OCI-M1 (cell line): ENCODE measurements at regions not wholly inside any gene's neighbourhood (a gene's known extent, or its start where the extent isn't known, plus 50 kb on each side); places are given as distances from the start of the nearest gene placed in this dataset.

Experiments used
- DNase-seq: peaks from one replicate; lab custom pipeline; 2025; lab: John Stamatoyannopoulos, UW

GRCh38 chr12:113684908-113685782 is 213.5 kb upstream of the LHX5 start:
- peak; percentile 39 for DNase-seq

GRCh38 chr12:113684053-113684907 is 212.6 kb upstream of the LHX5 start:
- no peak for DNase-seq

DNA sequence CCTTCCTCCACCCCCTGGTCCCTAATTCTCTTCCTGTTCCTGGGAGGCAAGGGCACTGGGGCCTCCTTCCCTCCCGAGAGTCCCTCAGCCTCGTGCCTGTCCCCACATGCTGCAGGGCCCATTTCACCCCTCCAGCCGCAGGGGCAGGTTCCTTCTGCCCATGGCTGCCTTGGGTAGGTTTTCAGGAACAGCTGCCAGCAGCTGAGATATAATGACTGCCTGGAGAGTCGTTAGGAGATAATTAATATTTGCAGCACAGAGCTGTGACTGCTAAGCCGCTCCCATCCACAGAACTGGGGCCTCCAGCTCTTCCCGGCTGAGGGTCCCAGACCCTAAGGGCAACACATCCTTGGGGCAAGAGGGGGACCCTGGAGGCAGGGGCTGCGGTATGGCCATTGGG is 211.9 kb upstream of the LHX5 start:
- DNase-seq = no peak

GRCh38 chr12:113680868-113681267 is 209.2 kb upstream of the LHX5 start:
- no peak for DNase-seq

- DNase-seq = no peak
These were observed 206.8 kb upstream of the LHX5 start for GRCh38 chr12:113678223-113679119.

DNA sequence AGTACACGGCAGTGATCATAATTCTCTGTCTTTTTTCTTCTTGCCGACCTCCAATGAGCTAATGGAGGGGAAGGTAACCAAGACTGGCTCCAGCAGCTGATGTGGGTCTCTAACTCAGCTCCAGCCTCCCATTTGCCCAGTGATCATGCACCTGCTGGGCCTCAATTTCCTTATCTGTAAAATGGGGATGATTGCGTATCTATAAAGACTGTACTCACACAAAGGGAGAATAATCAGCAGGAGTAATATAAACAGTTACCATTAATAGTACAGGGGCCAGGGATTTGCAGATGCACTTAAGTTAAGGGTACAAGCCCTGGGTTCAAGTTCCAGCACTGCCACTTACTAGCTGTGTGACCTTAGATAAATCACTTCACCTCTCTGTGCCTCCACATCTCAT is 204.9 kb upstream of the LHX5 start:
- no peak for DNase-seq

DNA sequence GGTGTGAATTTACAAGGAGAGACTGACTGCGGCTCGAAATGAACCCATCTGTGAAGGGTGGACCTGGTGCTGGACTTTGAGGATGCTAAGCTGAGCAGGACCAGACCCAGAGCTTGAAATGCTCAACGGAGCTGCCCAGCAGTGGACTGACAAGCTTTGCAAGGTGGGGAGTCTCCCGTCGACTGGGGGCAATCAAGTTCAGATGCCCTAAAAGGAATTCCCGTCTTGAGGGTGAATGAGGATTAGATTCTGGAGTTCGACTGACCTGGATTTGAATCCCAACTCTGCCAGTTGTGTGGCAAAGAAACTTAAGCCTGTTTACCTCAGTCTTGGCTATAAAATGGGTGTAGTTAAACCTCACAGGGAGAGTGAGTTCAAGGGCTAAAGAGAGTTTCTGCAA is 204.4 kb upstream of the LHX5 start:
- DNase-seq = no peak

GRCh38 chr12:113674996-113675395 is 203.3 kb upstream of the LHX5 start:
- DNase-seq = peak; percentile 63

- DNase-seq = no peak
These were observed 202.6 kb upstream of the LHX5 start for GRCh38 chr12:113674302-113674701.

DNA sequence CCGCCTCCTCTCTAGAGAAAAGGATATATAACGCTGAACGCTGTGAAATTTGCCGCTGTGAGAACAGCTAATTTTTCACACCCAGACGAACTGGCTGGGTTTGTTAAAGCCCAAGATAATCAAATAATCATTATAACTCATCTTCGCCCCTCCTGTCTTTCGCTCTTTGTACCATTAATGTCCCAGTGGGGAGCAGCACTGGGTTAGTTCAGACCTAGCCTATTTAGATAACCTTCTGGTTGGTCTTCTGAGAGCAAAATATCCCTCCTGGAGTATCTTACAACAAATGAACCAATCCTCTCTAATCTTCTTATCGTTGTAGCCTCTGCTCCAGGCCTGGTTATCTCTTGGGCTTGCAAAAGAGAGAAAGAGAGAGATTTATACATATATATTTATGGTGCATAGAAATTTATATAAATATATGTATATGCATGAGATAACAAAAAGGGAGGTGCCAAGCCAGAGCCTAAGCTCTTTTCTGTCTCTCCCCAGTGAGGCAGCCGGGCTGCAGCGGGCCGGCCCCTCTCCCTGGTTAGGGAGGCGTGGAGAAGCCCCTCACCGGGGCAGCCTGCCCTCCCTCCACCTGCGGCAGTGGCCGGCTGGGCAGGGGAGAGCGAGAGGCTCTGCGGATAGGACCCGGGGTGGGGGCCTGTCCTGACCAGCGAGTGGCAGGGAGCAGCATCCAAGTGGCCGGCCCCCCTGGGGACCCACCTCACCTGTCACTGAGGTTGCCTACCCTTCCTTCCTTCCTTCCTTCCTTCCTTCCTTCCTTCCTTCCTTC is 202.0 kb upstream of the LHX5 start:
- peak; percentile 87 for DNase-seq

DNA sequence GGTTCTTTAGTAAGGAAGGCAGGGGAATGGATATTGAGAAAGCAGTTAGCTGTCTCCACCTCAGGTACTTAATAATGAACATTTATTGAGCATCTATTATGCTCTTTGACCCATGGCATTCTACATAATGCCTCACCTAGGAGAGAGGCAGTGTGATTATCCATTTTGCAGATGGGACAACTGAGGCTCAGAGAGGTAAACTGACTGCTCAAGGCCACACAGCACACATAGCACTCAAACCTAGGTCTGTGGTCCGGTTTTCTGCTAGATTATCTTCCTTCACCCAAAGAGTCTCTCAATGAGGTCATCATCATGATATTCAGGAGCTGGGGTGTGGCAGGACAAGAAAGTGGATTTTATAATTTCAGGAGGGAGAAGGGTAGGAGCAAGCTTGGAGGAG is 199.1 kb upstream of the LHX5 start:
- DNase-seq = no peak

- no peak for DNase-seq
These were observed 196.1 kb upstream of the LHX5 start for GRCh38 chr12:113667676-113668356.

DNA sequence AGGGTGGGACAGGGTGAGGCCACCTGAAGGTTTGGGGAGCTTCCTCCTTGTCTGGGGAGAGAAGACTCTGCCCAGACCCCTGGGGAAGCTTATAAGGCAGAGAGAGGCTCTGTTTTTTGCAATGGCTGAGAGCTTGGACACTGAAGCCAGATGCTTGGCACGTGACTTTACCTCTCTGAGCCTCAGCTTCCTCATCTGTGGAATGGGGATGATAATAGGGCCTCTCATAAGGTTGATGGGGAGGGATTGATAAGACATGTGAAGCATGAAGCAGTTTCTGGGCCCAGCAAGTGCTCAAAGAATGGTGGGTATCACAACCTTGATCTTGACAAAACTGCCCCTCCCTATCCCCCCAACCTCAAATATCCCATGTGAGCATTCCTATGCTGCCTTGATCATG is 195.4 kb upstream of the LHX5 start:
- DNase-seq = no peak

DNA sequence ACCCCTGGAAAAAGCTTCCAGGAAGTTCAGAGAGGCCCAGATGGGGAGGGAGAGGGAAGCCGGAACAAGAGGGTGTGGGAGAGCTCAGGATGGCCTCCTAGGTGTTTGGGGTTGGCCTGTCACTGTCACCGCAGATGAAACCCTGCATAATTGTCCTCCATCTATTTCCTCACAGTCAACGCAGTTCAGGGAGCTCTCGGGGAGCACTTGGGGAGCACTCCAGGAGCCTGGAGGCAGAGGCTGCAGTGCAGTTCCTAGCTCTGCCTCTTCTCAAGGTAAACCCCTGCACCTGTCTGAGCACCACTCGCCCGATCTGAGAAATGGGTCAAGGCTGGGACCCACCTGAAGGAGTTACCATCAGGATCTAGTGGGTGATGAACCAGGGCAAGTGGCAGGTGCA is 194.6 kb upstream of the LHX5 start:
- no peak for DNase-seq

GRCh38 chr12:113665457-113665856 is 193.8 kb upstream of the LHX5 start:
- no peak for DNase-seq

DNA sequence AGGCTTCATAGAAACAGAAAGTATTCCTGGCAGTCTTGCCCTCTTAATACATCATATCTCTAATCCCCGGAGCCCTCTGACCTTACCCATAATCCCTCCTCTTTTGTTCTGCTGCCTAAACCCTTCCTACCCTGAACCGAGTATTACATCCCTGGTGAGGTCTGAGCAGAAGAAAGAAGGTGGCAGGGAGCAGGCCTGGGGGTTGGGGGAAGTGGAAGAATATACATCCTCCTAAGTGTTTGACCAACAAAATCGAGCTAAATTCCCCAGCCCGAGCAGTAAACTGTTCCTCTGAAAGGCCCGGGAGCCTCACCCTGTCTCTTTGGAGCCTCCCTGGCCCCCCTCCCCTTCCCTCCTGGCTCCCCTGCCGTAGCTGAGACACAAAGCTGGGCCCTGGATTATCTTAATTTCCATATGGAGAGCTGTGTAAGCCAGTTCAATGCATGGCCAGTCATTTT is 192.6 kb upstream of the LHX5 start:
- DNase-seq = peak; percentile 49

DNA sequence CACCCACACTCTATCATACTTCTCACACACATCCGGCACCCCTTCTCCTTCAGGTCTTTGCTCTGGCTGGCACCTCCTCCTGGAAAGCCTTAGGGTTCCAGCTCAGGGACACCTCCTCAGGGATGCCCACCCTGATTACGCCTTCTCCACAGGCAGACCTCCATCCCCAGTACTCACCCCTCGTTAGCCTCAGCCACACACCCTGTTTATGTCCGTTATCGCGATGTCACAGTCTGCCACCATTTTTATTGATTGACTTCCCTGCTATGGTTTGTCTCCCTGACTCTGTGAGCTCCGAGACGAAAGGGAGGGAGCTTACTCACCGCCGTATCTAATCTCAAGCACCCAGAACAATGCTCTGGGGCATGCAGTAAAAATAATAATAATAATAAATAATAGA is 191.7 kb upstream of the LHX5 start:
- peak; percentile 45 for DNase-seq

GRCh38 chr12:113660936-113661335 is 189.3 kb upstream of the LHX5 start:
- no peak for DNase-seq

DNA sequence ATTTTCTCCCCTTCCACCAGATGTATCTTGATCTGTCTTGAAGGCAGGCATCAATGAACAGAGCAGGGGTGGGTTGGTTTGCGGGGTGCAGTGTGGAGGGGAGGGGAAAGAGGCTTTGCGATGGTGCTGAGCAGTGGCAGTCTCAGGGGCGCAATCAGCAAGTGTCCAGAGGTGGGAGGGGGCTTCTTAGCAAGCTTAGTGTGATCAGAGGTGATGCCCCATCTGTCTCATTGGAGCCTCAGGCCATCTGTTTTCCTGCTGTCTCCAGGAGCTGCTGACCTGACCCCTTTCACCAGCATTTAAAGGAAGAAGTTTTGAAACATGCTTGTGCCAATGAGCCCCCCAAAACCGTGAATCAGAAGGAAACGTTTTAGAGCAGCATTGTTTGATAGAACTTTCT is 187.7 kb upstream of the LHX5 start:
- DNase-seq = no peak

- no peak for DNase-seq
These were observed 187.3 kb upstream of the LHX5 start for GRCh38 chr12:113659015-113659414.
